Eye (tissue), 1 donor: ENCODE measurements at regions not wholly inside any gene's neighbourhood (a gene's known extent, or its start where the extent isn't known, plus 50 kb on each side); places are given as distances from the start of the nearest gene placed in this dataset.

ENCODE experiments used
- DNase-seq: peaks from one replicate; pipeline ENCODE4 v3.0.0-alpha.2; 2015

DNA sequence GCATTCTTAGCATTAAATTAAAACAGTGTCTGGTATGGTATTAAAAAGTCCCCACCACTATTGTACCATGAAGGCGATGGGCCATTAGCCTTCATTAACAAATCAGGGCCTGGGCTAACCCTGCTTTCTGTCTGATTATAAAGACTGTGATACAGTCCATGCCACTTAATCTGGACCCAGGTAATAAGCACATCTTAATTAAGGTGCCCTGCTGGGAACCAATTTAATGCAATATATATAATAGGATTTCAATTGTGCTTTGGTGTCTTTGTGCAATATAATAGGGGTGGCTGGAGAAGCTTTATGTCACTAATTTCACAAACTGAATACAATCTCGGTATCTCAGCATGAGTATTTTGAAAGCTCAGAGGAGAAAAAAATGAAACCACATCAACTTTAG lies 64.4 kb upstream of the CDH8 start:
- DNase-seq, result no peak

DNA sequence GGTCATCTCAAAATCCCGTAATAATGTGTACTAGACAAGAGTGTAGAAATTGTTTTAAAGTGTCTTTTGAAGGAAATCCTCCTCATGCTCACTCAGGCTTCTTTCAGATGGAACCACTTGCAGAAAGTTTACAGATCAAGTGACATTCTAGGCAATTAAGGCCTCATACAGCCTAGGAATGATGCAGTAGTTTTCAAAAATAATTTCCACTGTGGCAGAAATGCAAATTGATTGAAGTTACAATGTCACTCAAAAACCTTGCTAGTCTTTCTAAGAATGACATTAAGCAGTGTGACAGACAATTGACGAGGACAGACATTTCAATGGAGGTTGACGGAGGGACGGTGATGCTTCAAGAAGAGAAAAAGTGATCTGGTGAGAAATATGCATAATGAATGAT lies 53.5 kb upstream of the CDH8 start:
- DNase-seq, result no peak

DNA sequence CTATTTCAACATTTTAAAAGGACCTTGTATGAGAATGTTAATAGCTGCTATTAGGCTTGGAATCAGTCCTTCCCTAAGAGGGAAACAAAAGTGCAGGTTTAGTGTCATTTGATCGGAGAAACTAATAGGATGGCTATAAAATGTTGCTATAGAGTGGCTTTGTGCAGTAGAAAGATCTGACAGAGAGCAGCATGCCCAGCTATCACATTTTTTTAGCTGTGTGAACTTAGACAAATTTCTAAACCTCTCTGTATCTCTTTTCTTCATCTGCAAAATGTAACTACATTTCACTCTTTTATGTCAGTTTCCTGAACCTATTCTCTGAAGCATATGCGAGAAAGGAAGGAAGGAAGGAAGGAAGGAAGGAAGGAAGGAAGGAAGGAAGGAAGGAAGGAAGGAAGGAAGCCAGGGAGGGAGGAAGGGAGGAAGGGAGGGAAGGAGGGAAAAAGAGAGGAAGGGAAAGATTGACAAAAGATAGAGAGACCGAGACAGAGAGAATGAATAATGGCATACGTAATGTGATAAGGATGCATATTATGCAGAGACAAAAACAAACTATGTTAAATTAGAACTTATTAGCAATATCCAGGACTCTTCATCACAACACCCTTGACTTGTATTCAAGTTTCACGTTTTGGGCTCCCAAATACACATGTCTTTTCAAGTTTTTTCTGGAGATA lies 52.6 kb upstream of the CDH8 start:
- DNase-seq, result no peak
